ENCODE measurements at regions not wholly inside any gene's neighbourhood (a gene's known extent, or its start where the extent isn't known, plus 50 kb on each side); places are given as distances from the start of the nearest gene placed in this dataset.
A peak's percentile ranks its signal among the peaks of the same experiment; 100 is the strongest.

- Histone ChIP-seq H3K27ac (ENCODE audit: extremely low read length, insufficient read depth, low read length) (no peak overlapping the region), H3K36me3 (replicated peaks in 1 of 2; ENCODE audit: control insufficient read depth in 1 of 2, insufficient read depth in 2 of 2, low read length in 2 of 2) (no peaks in the 10 kb centered on the region), H3K4me2 (ENCODE audit: low read depth, low read length) (no peak overlapping the region), H3K4me1 (ENCODE audit: insufficient read depth, low read length) (no peaks in the 10 kb centered on the region), H3K4me3 (replicated peaks in 1 of 3; ENCODE audit: insufficient read depth in 1 of 3, low read depth in 2 of 3, low read length in 3 of 3) (no peak overlapping the region), H4K20me1 (ENCODE audit: insufficient read depth, low read length) (no peaks in the 10 kb centered on the region), H3K79me2 (ENCODE audit: insufficient read depth, low read length) (no peaks in the 10 kb centered on the region), H3K9me3 (ENCODE audit: low read length) (no peaks in the 10 kb centered on the region), H3K27me3 (ENCODE audit: control insufficient read depth in 1 of 2, insufficient read depth in 2 of 2, low read length in 2 of 2) (no peaks in the 10 kb centered on the region), H2AFZ (ENCODE audit: low read length) (no peak overlapping the region), H3K9ac (ENCODE audit: insufficient read depth, low read depth, low read length) (no peak overlapping the region)
- CTCF ChIA-PET (ENCODE audit: low intra/inter-chr PET ratio, low total read pairs), result no interaction called here
- intact Hi-C loops (cut with micrococcal nuclease; ENCODE audit: unreplicated experiment) (no loop called here), in situ Hi-C loops (cut with HindIII; ENCODE audit: extremely low pct_ligation_motif_present, low pct_unique_long_range_greater_than_20kb) (no loop called here)
- POLR2A ChIA-PET, result no interaction called here
- WGBS (ENCODE audit: low lambda C conversion rate), result 24% methylated on average over 6 of the region's 6 CpGs
- TF ChIP-seq MAFK (conservative IDR thresholded peaks at IDR 0.05 in 1 of 2, IDR thresholded peaks at IDR 0.05 in 1 of 2; ENCODE audit: low read length in 2 of 2) (peak; percentile 90), KDM5B (CRISPR knock-in tag; IDR thresholded peaks at IDR 0.05; ENCODE audit: borderline replicate concordance) (no peak), MAFF (IDR thresholded peaks at IDR 0.05; ENCODE audit: low read depth, low read length) (peak; percentile 87)
- no peak for FAIRE-seq
- BruUV-seq (replicated peaks), result no TSS peak
- no peak for DNase-seq (ENCODE audit: low spot score)
- ATAC-seq, result no peak
Measured at GRCh38 chr5:33240558-33240957, 200.2 kb upstream of the TARS1 start.

- POLR2A ChIA-PET, result no interaction called here
- intact Hi-C loops (cut with micrococcal nuclease; ENCODE audit: unreplicated experiment) (no loop called here), in situ Hi-C loops (cut with HindIII; ENCODE audit: extremely low pct_ligation_motif_present, low pct_unique_long_range_greater_than_20kb) (no loop called here)
- no peak overlapping the region for H2AFZ ChIP-seq (ENCODE audit: low read length)
- H3K36me3 ChIP-seq (replicated peaks in 1 of 2; ENCODE audit: control insufficient read depth in 1 of 2, insufficient read depth in 2 of 2, low read length in 2 of 2), result no peaks in the 10 kb centered on the region
- ATAC-seq, result no peak
- H3K4me2 ChIP-seq (ENCODE audit: low read depth, low read length), result no peak overlapping the region
- TF ChIP-seq, protein P1, sequence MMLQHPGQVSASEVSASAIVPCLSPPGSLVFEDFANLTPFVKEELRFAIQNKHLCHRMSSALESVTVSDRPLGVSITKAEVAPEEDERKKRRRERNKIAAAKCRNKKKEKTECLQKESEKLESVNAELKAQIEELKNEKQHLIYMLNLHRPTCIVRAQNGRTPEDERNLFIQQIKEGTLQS (CRISPR knock-in tag; IDR thresholded peaks at IDR 0.05), result no peak
- TF ChIP-seq CBFB (CRISPR knock-in tag; IDR thresholded peaks at IDR 0.05) (no peak), ZNF567 (CRISPR knock-in tag; IDR thresholded peaks at IDR 0.05; ENCODE audit: borderline replicate concordance) (no peak)
- no peak for DNase-seq (ENCODE audit: low spot score)
- no TSS peak for BruUV-seq (replicated peaks)
- WGBS (ENCODE audit: low lambda C conversion rate), result 0% methylated on average over 3 of the region's 4 CpGs
- no peak for FAIRE-seq
- no peak overlapping the region for H3K27ac ChIP-seq (ENCODE audit: extremely low read length, insufficient read depth, low read length)
- CTCF ChIA-PET (ENCODE audit: low intra/inter-chr PET ratio, low total read pairs), result no interaction called here
- H3K9me3 ChIP-seq (ENCODE audit: low read length), result no peaks in the 10 kb centered on the region
- H3K4me1 ChIP-seq (ENCODE audit: insufficient read depth, low read length), result no peaks in the 10 kb centered on the region
- H3K9ac ChIP-seq (ENCODE audit: insufficient read depth, low read depth, low read length), result no peak overlapping the region
- H3K79me2 ChIP-seq (ENCODE audit: insufficient read depth, low read length), result no peaks in the 10 kb centered on the region
- no peak overlapping the region for H3K4me3 ChIP-seq (replicated peaks in 1 of 3; ENCODE audit: insufficient read depth in 1 of 3, low read depth in 2 of 3, low read length in 3 of 3)
- no peaks in the 10 kb centered on the region for H4K20me1 ChIP-seq (ENCODE audit: insufficient read depth, low read length)
- H3K27me3 ChIP-seq (ENCODE audit: control insufficient read depth in 1 of 2, insufficient read depth in 2 of 2, low read length in 2 of 2), result no peaks in the 10 kb centered on the region
Measured at GRCh38 chr5:33241802-33242201, 199.0 kb upstream of the TARS1 start.
